ENCODE measurements at regions not wholly inside any gene's neighbourhood (a gene's known extent, or its start where the extent isn't known, plus 50 kb on each side); places are given as distances from the start of the nearest gene placed in this dataset.

GRCh38 chr4:175562111-175562510 is 250.0 kb downstream of the GPM6A start:
- no peak for ATAC-seq
- TF ChIP-seq TCF4 (CRISPR knock-in tag; IDR thresholded peaks at IDR 0.05; ENCODE audit: borderline replicate concordance) (no peak), ZNF565 (CRISPR knock-in tag; conservative IDR thresholded peaks at IDR 0.05; ENCODE audit: low read depth) (no peak), CSRNP3 (CRISPR knock-in tag; IDR thresholded peaks at IDR 0.05) (no peak), GLIS3 (CRISPR knock-in tag; IDR thresholded peaks at IDR 0.05) (no peak)

DNA sequence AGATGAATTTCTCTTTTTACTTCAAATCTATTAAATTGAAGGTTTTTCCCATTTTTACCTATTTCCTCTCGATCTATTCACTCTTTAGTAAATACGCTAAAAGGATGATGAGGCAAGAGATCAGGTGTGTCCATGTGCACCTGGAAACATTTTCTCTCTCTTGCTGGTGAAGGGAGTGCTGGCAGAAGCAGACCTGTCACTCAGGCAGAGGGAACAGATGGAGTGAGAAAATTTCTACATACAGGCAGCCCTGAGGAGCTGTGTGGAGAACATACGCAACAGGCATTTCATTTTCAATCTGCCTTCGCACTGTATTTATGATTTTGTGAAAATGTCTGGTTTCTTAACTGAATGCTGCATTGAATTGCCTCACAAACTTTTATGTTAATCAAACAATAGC is 249.5 kb downstream of the GPM6A start:
- no peak for ATAC-seq
- TF ChIP-seq PATZ1 (CRISPR knock-in tag; IDR thresholded peaks at IDR 0.05; ENCODE audit: borderline replicate concordance) = no peak
- no peak for TF ChIP-seq CSRNP3 (CRISPR knock-in tag; IDR thresholded peaks at IDR 0.05)
- no peak for TF ChIP-seq ZC3H10 (CRISPR knock-in tag; IDR thresholded peaks at IDR 0.05)
- TF ChIP-seq, protein P1, sequence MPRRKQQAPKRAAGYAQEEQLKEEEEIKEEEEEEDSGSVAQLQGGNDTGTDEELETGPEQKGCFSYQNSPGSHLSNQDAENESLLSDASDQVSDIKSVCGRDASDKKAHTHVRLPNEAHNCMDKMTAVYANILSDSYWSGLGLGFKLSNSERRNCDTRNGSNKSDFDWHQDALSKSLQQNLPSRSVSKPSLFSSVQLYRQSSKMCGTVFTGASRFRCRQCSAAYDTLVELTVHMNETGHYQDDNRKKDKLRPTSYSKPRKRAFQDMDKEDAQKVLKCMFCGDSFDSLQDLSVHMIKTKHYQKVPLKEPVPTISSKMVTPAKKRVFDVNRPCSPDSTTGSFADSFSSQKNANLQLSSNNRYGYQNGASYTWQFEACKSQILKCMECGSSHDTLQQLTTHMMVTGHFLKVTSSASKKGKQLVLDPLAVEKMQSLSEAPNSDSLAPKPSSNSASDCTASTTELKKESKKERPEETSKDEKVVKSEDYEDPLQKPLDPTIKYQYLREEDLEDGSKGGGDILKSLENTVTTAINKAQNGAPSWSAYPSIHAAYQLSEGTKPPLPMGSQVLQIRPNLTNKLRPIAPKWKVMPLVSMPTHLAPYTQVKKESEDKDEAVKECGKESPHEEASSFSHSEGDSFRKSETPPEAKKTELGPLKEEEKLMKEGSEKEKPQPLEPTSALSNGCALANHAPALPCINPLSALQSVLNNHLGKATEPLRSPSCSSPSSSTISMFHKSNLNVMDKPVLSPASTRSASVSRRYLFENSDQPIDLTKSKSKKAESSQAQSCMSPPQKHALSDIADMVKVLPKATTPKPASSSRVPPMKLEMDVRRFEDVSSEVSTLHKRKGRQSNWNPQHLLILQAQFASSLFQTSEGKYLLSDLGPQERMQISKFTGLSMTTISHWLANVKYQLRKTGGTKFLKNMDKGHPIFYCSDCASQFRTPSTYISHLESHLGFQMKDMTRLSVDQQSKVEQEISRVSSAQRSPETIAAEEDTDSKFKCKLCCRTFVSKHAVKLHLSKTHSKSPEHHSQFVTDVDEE (CRISPR knock-in tag; IDR thresholded peaks at IDR 0.05) = no peak
- no peak for TF ChIP-seq ARNTL (CRISPR knock-in tag; IDR thresholded peaks at IDR 0.05; ENCODE audit: borderline replicate concordance, low read depth)
- TF ChIP-seq GLIS3 (CRISPR knock-in tag; IDR thresholded peaks at IDR 0.05) = no peak
- TF ChIP-seq CSDC2 (CRISPR knock-in tag; IDR thresholded peaks at IDR 0.05) = no peak
- no peak for TF ChIP-seq ZFP30 (CRISPR knock-in tag; IDR thresholded peaks at IDR 0.05)
- no peak for TF ChIP-seq ZNF70 (CRISPR knock-in tag; IDR thresholded peaks at IDR 0.05)
- TF ChIP-seq RARB (CRISPR knock-in tag; IDR thresholded peaks at IDR 0.05) = no peak
- TF ChIP-seq TCF4 (CRISPR knock-in tag; IDR thresholded peaks at IDR 0.05; ENCODE audit: borderline replicate concordance) = no peak
- no peak for TF ChIP-seq OSR1 (CRISPR knock-in tag; IDR thresholded peaks at IDR 0.05)
- no peak for TF ChIP-seq PPARA (CRISPR knock-in tag; IDR thresholded peaks at IDR 0.05; ENCODE audit: borderline replicate concordance)
- TF ChIP-seq, protein P2, sequence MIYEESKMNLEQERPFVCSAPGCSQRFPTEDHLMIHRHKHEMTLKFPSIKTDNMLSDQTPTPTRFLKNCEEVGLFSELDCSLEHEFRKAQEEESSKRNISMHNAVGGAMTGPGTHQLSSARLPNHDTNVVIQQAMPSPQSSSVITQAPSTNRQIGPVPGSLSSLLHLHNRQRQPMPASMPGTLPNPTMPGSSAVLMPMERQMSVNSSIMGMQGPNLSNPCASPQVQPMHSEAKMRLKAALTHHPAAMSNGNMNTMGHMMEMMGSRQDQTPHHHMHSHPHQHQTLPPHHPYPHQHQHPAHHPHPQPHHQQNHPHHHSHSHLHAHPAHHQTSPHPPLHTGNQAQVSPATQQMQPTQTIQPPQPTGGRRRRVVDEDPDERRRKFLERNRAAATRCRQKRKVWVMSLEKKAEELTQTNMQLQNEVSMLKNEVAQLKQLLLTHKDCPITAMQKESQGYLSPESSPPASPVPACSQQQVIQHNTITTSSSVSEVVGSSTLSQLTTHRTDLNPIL (CRISPR knock-in tag; IDR thresholded peaks at IDR 0.05; ENCODE audit: low read depth) = no peak
- TF ChIP-seq TOX (CRISPR knock-in tag; IDR thresholded peaks at IDR 0.05; ENCODE audit: borderline replicate concordance) = no peak
- TF ChIP-seq BACH2 (CRISPR knock-in tag; IDR thresholded peaks at IDR 0.05; ENCODE audit: borderline replicate concordance) = no peak
- TF ChIP-seq, protein P3, sequence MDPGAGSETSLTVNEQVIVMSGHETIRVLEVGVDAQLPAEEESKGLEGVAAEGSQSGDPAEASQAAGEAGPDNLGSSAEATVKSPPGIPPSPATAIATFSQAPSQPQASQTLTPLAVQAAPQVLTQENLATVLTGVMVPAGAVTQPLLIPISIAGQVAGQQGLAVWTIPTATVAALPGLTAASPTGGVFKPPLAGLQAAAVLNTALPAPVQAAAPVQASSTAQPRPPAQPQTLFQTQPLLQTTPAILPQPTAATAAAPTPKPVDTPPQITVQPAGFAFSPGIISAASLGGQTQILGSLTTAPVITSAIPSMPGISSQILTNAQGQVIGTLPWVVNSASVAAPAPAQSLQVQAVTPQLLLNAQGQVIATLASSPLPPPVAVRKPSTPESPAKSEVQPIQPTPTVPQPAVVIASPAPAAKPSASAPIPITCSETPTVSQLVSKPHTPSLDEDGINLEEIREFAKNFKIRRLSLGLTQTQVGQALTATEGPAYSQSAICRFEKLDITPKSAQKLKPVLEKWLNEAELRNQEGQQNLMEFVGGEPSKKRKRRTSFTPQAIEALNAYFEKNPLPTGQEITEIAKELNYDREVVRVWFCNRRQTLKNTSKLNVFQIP (CRISPR knock-in tag; IDR thresholded peaks at IDR 0.05; ENCODE audit: borderline replicate concordance, low read depth) = no peak
- no peak for TF ChIP-seq ZNF8 (CRISPR knock-in tag; IDR thresholded peaks at IDR 0.05)
- no peak for TF ChIP-seq ISL1 (CRISPR knock-in tag; IDR thresholded peaks at IDR 0.05)
- TF ChIP-seq ZFP3 (CRISPR knock-in tag; IDR thresholded peaks at IDR 0.05) = no peak
